GM23338 (cell line): ENCODE measurements at regions not wholly inside any gene's neighbourhood (a gene's known extent, or its start where the extent isn't known, plus 50 kb on each side); places are given as distances from the start of the nearest gene placed in this dataset.

ENCODE experiments used
- ATAC-seq: fragments of 200-7000 bp; cut with Tn5 transposase; 3 replicates; pipeline ENCODE4 v1.9.1; 2020
- DNase-seq: peaks from one replicate; pipeline ENCODE4 v3.0.0-alpha.2; 2015; ENCODE audit warnings: low spot score
- H2AFZ ChIP-seq: fragments of 200-600 bp; sonication (generic); 2 replicates; pipeline ENCODE4 v1.8.0; 2016; ENCODE audit warnings: antibody characterized with exemption, mild to moderate bottlenecking, moderate library complexity
- H3F3A ChIP-seq: fragments of 200-600 bp; sonication (generic); replicated peaks from 2 replicates; pipeline ENCODE4 v1.8.0; 2017; ENCODE audit warnings: antibody characterized with exemption, mixed run types, low read depth
- H3K27ac ChIP-seq: fragments of 200-600 bp; sonication (generic); 2 replicates; pipeline ENCODE4 v1.6.1; 2016; ENCODE audit warnings: low read depth
- H3K27me3 ChIP-seq: fragments of 200-600 bp; sonication (generic); 2 replicates; pipeline ENCODE4 v1.8.0; 2016; ENCODE audit warnings: mild to moderate bottlenecking, mixed run types, moderate library complexity; ENCODE audit not compliant: insufficient read depth
- H3K36me3 ChIP-seq: fragments of 200-600 bp; sonication (generic); 2 replicates; pipeline ENCODE4 v1.8.0; 2016; ENCODE audit warnings: mild to moderate bottlenecking; ENCODE audit not compliant: insufficient read depth
- H3K4me1 ChIP-seq: fragments of 200-600 bp; sonication (generic); 2 replicates; pipeline ENCODE4 v1.8.0; 2016; ENCODE audit warnings: mild to moderate bottlenecking, moderate library complexity; ENCODE audit not compliant: insufficient read depth
- H3K4me2 ChIP-seq: fragments of 200-600 bp; sonication (generic); 2 replicates; pipeline ENCODE4 v1.7.1; 2017; ENCODE audit warnings: mixed run types
- H3K4me3 ChIP-seq: fragments of 200-600 bp; sonication (generic); 2 replicates; pipeline ENCODE4 v1.6.1; 2016; ENCODE audit warnings: mixed run types
- H3K79me2 ChIP-seq: fragments of 200-600 bp; sonication (generic); replicated peaks from 2 replicates; pipeline ENCODE4 v1.8.0; 2017; ENCODE audit warnings: mild to moderate bottlenecking; ENCODE audit not compliant: insufficient read depth
- H3K9me2 ChIP-seq: fragments of 200-600 bp; sonication (generic); 2 replicates; pipeline ENCODE4 v1.8.0; 2017; ENCODE audit not compliant: insufficient read depth
- H4K20me1 ChIP-seq: fragments of 200-600 bp; sonication (generic); replicated peaks from 2 replicates; pipeline ENCODE4 v1.8.0; 2017; ENCODE audit warnings: mild to moderate bottlenecking; ENCODE audit not compliant: insufficient read depth
- H3K27ac Mint-ChIP-seq: 2 replicates; pipeline ENCODE4 v1.8.0; 2020; ENCODE audit warnings: inconsistent platforms, mild to moderate bottlenecking, moderate library complexity, mixed read lengths
- H3K27me3 Mint-ChIP-seq: 3 replicates; pipeline ENCODE4 v1.8.0; 2022; ENCODE audit warnings: low read depth, mild to moderate bottlenecking, moderate library complexity, mixed read lengths, inconsistent platforms; ENCODE audit not compliant: insufficient read depth, poor library complexity
- H3K36me3 Mint-ChIP-seq: 3 replicates; pipeline ENCODE4 v1.8.0; 2021; ENCODE audit warnings: low read depth, mild to moderate bottlenecking, inconsistent platforms, moderate library complexity, mixed read lengths
- H3K4me1 Mint-ChIP-seq: 3 replicates; pipeline ENCODE4 v1.8.0; 2020; ENCODE audit warnings: mild to moderate bottlenecking, inconsistent platforms, mixed read lengths
- H3K4me3 Mint-ChIP-seq: 3 replicates; pipeline ENCODE4 v1.8.0; 2021; ENCODE audit warnings: moderate library complexity, mild to moderate bottlenecking, inconsistent platforms, mixed read lengths
- H3K9me3 Mint-ChIP-seq: 3 replicates; pipeline ENCODE4 v1.8.0; 2020; ENCODE audit warnings: moderate library complexity, mild to moderate bottlenecking, inconsistent platforms, mixed read lengths
- CTCF ChIP-seq, 2 experiments: fragments of 200-600 bp in 1 of 2; sonication (generic) in 1 of 2; conservative IDR thresholded peaks; 2 replicates each; pipeline versions ENCODE4 v1.5.1 to v1.6.1; 2016 to 2017; ENCODE audit warnings: antibody characterized with exemption in 2 of 2, low read depth in 2 of 2, mild to moderate bottlenecking in 2 of 2, moderate library complexity in 1 of 2
- ETS1 ChIP-seq: IDR thresholded peaks from 2 replicates; pipeline ENCODE4 v1.6.1; 2016; ENCODE audit warnings: antibody characterized with exemption
- EZH2 ChIP-seq: fragments of 200-600 bp; sonication (generic); IDR thresholded peaks from one replicate; pipeline ENCODE4 v1.8.0; 2017; ENCODE audit warnings: antibody characterized with exemption, mild to moderate bottlenecking, low read depth; ENCODE audit not compliant: unreplicated experiment
- JUNB ChIP-seq: IDR thresholded peaks from one replicate; pipeline ENCODE4 v1.6.1; 2016; ENCODE audit warnings: antibody characterized with exemption; ENCODE audit not compliant: unreplicated experiment
- NANOG ChIP-seq: IDR thresholded peaks from 2 replicates; pipeline ENCODE4 v1.6.1; 2016; ENCODE audit warnings: antibody characterized with exemption, borderline replicate concordance
- POLR2AphosphoS5 ChIP-seq: IDR thresholded peaks from 2 replicates; pipeline ENCODE4 v1.6.1; 2016; ENCODE audit warnings: antibody characterized with exemption, low read depth
- REST ChIP-seq: IDR thresholded peaks from one replicate; pipeline ENCODE4 v1.6.1; 2018; ENCODE audit warnings: antibody characterized with exemption; ENCODE audit not compliant: unreplicated experiment
- STAT1 ChIP-seq: IDR thresholded peaks from one replicate; pipeline ENCODE4 v1.6.1; 2016; ENCODE audit warnings: antibody characterized with exemption; ENCODE audit not compliant: unreplicated experiment
- ZNF331 ChIP-seq: fragments of 250-450 bp; sonication (Bioruptor Pico); IDR thresholded peaks from 2 replicates; pipeline ENCODE4 v1.5.0; 2020; ENCODE audit warnings: low read depth, mild to moderate bottlenecking, moderate library complexity
- ZNF462 ChIP-seq: fragments of 250-450 bp; sonication (Bioruptor Pico); IDR thresholded peaks from 2 replicates; pipeline ENCODE4 v1.5.0; 2020; ENCODE audit warnings: mild to moderate bottlenecking, moderate library complexity

- H3K9me3 Mint-ChIP-seq, result peaks cover 41% of the 10 kb centered on the region
- H3K27me3 ChIP-seq, result no peaks in the 10 kb centered on the region
- H4K20me1 ChIP-seq, result no peaks in the 10 kb centered on the region
- no peaks in the 10 kb centered on the region for H3K4me1 Mint-ChIP-seq
- no peak for ATAC-seq
- H3K36me3 Mint-ChIP-seq, result peaks cover 25% of the 10 kb centered on the region
- no peak overlapping the region for H3K4me3 Mint-ChIP-seq
- H3K9me2 ChIP-seq, result no peaks in the 10 kb centered on the region
- no peak for TF ChIP-seq POLR2AphosphoS5
- H3K27me3 Mint-ChIP-seq, result peaks cover 8% of the 10 kb centered on the region
- no peak overlapping the region for H3K4me2 ChIP-seq
- no peaks in the 10 kb centered on the region for H3F3A ChIP-seq
- H3K36me3 ChIP-seq, result no peaks in the 10 kb centered on the region; the same call in 1 of the 2 replicates
- H3K79me2 ChIP-seq, result no peaks in the 10 kb centered on the region
- DNase-seq, result no peak
- H3K4me3 ChIP-seq, result no peak overlapping the region
- H3K27ac Mint-ChIP-seq, result no peak overlapping the region
- no peaks in the 10 kb centered on the region for H3K4me1 ChIP-seq
- no peak overlapping the region for H3K27ac ChIP-seq
- H2AFZ ChIP-seq, result no peak overlapping the region
Measured at GRCh38 chr13:110780422-110780821, 66.9 kb downstream of the ING1 start.

- H3K4me3 Mint-ChIP-seq, result no peak overlapping the region
- no peak for ATAC-seq
- TF ChIP-seq CTCF (conservative IDR thresholded peaks at IDR 0.05; ENCODE audit: low read depth in 2 of 2) (no peak), POLR2AphosphoS5 (no peak), REST (no peak), EZH2 (no peak), JUNB (no peak), ZNF331 (CRISPR knock-in tag) (no peak), ZNF462 (CRISPR knock-in tag) (no peak), STAT1 (no peak), ETS1 (no peak), NANOG (no peak)
Measured at GRCh38 chr13:110782185-110782584, 68.7 kb downstream of the ING1 start.

More at GRCh38 chr13:110782185-110782584, 68.7 kb downstream of the ING1 start:
- H3K4me1 ChIP-seq, result no peaks in the 10 kb centered on the region
- Mint-ChIP-seq H3K36me3 (peaks cover 25% of the 10 kb centered on the region), H3K4me1 (no peaks in the 10 kb centered on the region), H3K9me3 (peaks cover 43% of the 10 kb centered on the region), H3K27ac (no peak overlapping the region), H3K27me3 (peaks cover 10% of the 10 kb centered on the region)
- no peaks in the 10 kb centered on the region for H3F3A ChIP-seq
- no peak overlapping the region for H3K27ac ChIP-seq
- DNase-seq, result no peak
- no peak overlapping the region for H2AFZ ChIP-seq
- no peaks in the 10 kb centered on the region; the same call in 1 of the 2 replicates for H3K36me3 ChIP-seq
- H3K79me2 ChIP-seq, result no peaks in the 10 kb centered on the region
- H4K20me1 ChIP-seq, result no peaks in the 10 kb centered on the region
- H3K27me3 ChIP-seq, result no peaks in the 10 kb centered on the region
- H3K9me2 ChIP-seq, result 0 out of 2 replicates have a peak, but pooled peaks cover 7% of the 10 kb centered on the region
- no peak overlapping the region for H3K4me3 ChIP-seq
- H3K4me2 ChIP-seq, result no peak overlapping the region
